ENCODE measurements at regions not wholly inside any gene's neighbourhood (a gene's known extent, or its start where the extent isn't known, plus 50 kb on each side); places are given as distances from the start of the nearest gene placed in this dataset.

- no peak overlapping the region for H3K4me3 ChIP-seq (ENCODE audit: insufficient read depth, low read depth, low read length)
- no TSS peak for BruUV-seq (replicated peaks)
- no peaks in the 10 kb centered on the region for H3K4me1 ChIP-seq (ENCODE audit: control insufficient read depth, insufficient read depth, low read length)
- H3K79me1 ChIP-seq (ENCODE audit: low read depth in 1 of 2, low read length in 2 of 2), result no peaks in the 10 kb centered on the region
- no peak overlapping the region for H4K91ac ChIP-seq (ENCODE audit: insufficient read depth, low read depth, low read length)
- H3K27ac ChIP-seq (ENCODE audit: insufficient read depth, low read length), result no peak overlapping the region
- no peak overlapping the region for H2AK9ac ChIP-seq (replicated peaks; ENCODE audit: low read depth, low read length, poor library complexity)
- no peak overlapping the region for H2AK5ac ChIP-seq (ENCODE audit: low read depth, low read length)
- H3K9me1 ChIP-seq (ENCODE audit: insufficient read depth, low read length), result no peaks in the 10 kb centered on the region
- H3K27me3 ChIP-seq (ENCODE audit: control insufficient read depth, insufficient read depth, low read length), result peaks cover 2% of the 10 kb centered on the region; the same call in 1 of the 2 replicates
- no peak overlapping the region for H3K23ac ChIP-seq (ENCODE audit: low read depth, low read length)
- CTCF ChIA-PET, result no interaction called here
- H3K9ac ChIP-seq (ENCODE audit: low read depth, low read length), result no peak overlapping the region
- no peak overlapping the region for H3K56ac ChIP-seq (ENCODE audit: extremely low read depth, insufficient read depth, low read length)
- intact Hi-C loops (cut with micrococcal nuclease), result no loop called here
- H3K36me3 ChIP-seq (ENCODE audit: control insufficient read depth, insufficient read depth, low read length), result no peaks in the 10 kb centered on the region
- no peak overlapping the region for H4K5ac ChIP-seq (ENCODE audit: low read depth, low read length)
- in situ Hi-C loops (cut with MboI; ENCODE audit: low sequenced_read_pairs), result no loop called here
- H2AFZ ChIP-seq (replicated peaks; ENCODE audit: low read length, poor library complexity), result no peak overlapping the region
- POLR2A ChIA-PET (ENCODE audit: unreplicated experiment), result no interaction called here
- no peak overlapping the region for H2BK120ac ChIP-seq (ENCODE audit: low read depth, low read length)
- WGBS, 2 experiments (ENCODE audit: extremely low coverage in 2 of 2, insufficient read length in 1 of 2), result 67% methylated on average over 1 of the region's 2 CpGs; no CpG with 5 or more reads in 1 of the 2 experiments
- no peak for ATAC-seq (ENCODE audit: low read depth)
- H2BK20ac ChIP-seq (ENCODE audit: low read depth, low read length), result no peak overlapping the region
- dilution Hi-C loops (cut with HindIII; ENCODE audit: low sequenced_read_pairs, unreplicated experiment), result no loop called here
- DNase-seq, result no peak
- H3K18ac ChIP-seq (ENCODE audit: low read depth, low read length), result no peak overlapping the region
- no peak overlapping the region for H3K4me2 ChIP-seq (ENCODE audit: low read depth, low read length)
- H2BK15ac ChIP-seq (ENCODE audit: low read depth, low read length), result no peak overlapping the region
- no peak overlapping the region for H3K14ac ChIP-seq (replicated peaks; ENCODE audit: low read depth, low read length)
- H4K8ac ChIP-seq (ENCODE audit: low read depth in 2 of 2, low read length in 2 of 2), result no peak overlapping the region
- H2BK5ac ChIP-seq (ENCODE audit: low read depth, low read length, poor library complexity, severe bottlenecking), result no peak overlapping the region
- no peak overlapping the region for H3K4ac ChIP-seq (ENCODE audit: low read depth, low read length)
- TF ChIP-seq NFE2L2 (IDR thresholded peaks at IDR 0.05; ENCODE audit: low read depth, low read length) (no peak), RAD21 (IDR thresholded peaks at IDR 0.05; ENCODE audit: low read length) (no peak), FOS (IDR thresholded peaks at IDR 0.05; ENCODE audit: low read depth, low read length) (no peak), MAZ (IDR thresholded peaks at IDR 0.05; ENCODE audit: borderline replicate concordance, low read depth, low read length) (no peak), BHLHE40 (IDR thresholded peaks at IDR 0.05; ENCODE audit: low read depth, low read length) (no peak), POLR2A (IDR thresholded peaks at IDR 0.05; ENCODE audit: low read depth, low read length) (no peak), CTCF (conservative IDR thresholded peaks at IDR 0.05; ENCODE audit: low read depth, low read length) (no peak), RFX5 (IDR thresholded peaks at IDR 0.05; ENCODE audit: low read depth, low read length) (no peak)
- H4K20me1 ChIP-seq (ENCODE audit: insufficient read depth, low read length), result no peaks in the 10 kb centered on the region
- H3K9me3 ChIP-seq (ENCODE audit: control insufficient read depth, insufficient read depth, low read length), result no peaks in the 10 kb centered on the region
Observed at GRCh38 chr17:5753421-5753820, 169.1 kb upstream of the NLRP1 start.
